DMS114 treated with DMSO at 0.1 percent for 48 hours (cell line): ENCODE measurements at regions not wholly inside any gene's neighbourhood (a gene's known extent, or its start where the extent isn't known, plus 50 kb on each side); places are given as distances from the start of the nearest gene placed in this dataset.

Source experiments
- DNase-seq: peaks from one replicate; lab custom pipeline; 2025; ENCODE audit not compliant: unreplicated experiment; lab: John Stamatoyannopoulos, UW

DNA sequence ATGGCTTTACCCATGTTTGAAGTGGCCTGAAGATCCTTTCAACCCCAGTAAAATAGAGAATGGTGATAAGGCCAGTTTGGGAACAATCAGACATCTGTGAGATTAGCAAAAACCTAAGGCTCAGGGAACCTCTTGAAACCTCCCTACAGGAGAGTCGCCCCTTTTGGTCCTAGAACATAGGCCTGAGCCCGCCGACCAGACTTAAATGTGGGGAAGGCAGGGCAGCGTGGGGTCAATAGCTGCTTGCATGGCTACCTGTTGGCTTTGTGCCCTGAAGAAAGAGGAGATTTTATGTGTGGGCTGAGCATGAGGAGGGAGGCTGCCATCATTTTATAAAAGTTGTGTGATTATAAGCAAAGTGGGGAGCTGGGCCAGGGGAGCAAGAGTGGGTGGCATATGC is 97.6 kb upstream of the TBX20 start:
- DNase-seq: no peak

DNA sequence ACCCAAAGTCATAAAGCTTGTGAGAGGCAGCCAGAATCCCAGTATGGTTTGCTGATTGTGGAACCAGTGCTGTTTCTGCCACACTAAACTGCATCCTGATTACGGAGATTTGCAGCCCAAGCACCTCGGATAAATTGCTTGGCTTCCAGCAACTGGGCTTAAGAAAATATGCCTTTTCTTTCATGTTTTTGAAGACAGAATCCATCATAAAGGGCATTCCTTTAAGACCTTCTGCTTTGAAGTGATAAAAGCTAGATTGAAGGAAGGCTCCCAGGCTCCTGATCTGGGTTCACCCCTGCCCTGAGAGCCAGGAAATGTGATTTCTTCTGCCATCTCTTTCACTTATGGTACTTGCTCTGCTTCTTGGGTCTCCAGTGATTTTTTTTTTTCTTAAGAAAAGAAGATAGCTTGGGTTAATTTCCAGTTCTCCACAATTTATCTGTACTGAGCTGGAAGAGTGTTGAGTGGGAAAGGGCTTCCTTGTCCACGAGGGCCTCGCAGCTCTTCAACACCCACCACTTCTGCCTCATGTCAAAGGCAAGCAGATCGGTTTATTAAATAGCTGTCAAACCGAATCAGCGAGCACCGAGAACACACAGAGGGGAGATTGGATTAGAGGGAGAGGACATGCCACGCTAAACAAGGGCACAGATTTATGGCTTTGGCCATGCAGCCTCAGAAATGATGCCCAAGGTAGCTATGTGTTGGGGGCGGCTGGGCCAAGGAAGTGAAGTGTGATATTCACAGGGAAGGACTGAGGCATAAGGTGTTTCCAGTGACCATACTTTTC is 94.9 kb upstream of the TBX20 start:
- DNase-seq: no peak

DNA sequence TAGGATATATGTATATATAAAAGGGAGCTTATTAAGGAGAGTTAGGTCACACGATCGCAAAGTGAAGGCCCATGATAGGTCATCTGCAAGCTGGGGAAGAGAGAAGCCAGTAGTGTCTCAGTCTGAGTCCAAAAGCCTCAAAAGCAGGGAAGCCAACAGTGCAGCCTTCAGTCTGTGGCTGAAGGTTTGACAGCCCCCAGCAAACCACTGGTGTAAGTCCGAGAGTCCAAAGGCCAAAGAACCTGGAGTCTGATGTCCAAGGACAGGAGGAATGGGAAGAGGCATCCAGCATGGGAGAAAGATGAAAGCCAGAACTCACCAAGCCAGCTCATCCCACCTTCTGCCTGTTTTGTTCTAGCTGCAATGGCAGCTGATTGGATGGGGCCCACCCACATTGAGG is 88.9 kb upstream of the TBX20 start:
- no peak for DNase-seq

DNA sequence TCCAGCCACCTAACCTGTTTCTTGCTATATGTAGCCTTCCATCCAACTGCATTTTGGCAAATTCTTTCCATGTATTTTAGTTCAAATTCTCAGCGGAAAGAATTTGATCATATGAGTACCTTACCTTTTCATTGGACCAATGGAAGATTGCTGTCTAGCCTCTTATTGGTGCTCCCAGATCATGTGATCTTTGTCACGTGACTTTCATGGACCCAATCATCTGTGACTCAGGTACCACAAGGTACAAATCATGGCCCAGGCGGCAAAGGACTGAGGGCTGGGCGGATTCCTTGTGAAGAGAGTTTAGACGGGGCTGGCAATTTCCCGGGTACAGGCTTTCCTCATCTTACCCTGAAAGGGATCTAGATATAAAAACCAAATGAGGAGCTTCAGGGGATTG is 85.9 kb upstream of the TBX20 start:
- no peak for DNase-seq

DNA sequence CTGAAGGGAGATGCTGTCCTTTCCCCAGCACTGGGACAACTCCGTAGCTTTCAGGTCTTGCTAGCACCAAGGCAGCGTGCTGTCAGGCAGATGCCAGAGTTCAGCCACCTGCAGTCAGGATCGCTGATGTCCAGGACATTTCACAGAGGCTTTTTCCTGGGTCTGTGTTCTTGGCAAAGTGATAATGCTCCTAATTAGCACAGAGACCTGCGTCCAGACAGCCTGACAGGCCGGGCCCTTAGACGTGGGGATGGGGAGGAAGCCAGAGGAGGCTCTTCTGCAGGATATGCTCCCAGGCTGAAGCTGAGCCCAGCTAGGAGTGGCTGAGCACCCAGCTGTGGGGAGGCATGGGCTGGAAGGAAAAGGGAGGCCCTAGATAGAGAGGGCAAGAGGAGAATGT is 82.5 kb upstream of the TBX20 start:
- no peak for DNase-seq

DNA sequence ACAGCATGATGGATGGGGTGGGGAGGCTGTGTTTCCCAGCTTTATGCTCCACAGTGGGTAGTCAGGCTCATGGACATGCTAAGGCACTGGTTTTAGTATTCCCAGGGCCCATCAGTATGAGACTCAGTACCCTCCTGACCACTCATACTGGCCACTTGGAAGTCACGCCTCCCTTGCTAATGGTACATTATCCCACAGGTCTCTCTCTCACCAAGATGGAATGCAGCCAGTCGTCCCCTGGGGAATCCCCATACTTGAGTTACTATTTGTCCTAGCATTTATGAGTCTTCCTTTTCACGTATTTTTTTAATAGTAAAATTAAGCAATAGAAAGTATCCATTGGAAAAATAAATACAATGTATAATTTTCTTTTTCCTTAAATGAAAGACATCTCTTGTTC is 80.6 kb upstream of the TBX20 start:
- DNase-seq: no peak

DNA sequence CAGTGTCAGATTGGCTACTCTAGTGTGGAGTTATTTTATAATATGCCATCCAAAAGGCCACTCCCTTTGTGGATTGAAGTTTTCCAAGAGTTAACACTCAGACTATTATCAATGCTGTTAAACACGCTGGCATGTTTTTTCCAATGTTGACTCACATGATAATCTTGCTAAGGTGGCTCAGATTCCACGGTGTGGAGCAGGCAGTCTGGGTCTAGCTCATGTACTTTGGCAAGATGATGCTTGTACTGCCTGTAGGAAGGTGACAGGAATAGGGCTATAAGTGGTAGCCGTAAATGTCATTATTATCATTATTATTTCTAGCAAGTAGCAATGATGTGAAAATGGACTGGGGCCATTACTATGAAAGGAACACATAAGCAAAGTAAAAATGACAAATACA is 79.4 kb upstream of the TBX20 start:
- no peak for DNase-seq

DNA sequence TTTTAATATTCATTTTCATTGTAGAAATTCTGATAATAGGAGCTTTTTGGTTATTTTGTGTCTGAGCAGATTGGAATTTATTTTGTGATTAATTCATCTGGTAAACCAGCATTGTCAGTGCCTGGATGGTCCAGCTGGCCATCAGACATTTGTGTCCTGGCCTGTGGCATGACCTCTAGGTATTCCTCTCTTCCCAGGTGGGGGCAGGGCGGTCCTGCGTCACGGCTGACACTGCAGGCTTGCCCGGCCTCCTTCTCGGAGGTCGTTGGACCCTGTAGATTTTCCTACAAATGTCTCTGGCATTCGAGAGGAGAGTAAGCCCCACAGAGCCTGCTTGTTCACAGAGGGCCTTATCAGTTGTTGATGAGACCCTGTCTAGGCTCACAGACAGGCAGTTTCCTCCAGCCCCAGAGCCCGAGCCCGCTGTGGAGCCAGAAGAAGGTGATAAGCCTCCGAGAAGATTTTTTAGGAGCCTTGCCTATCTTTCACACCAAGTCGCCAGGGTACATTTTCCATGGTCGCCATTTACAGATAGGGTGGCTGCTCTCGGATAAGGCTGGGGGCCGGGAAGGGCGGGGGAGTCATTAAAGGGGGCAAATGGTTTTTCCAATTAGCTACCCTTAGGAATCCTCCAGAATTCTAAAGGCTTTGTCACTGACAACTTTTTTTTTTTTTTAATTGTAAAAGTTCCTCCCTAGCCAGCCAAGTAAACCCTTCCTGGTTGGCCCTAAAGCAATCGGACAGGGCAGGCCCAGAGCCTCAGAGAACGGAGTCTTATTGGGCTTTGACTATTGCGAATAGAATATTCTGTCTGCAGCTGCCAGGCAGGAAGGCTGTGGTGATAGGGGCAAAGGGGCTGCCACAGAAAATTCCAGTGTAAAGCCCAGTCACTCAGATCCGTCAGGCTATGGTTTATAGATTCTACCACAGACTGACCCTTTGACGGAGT is 78.1 kb upstream of the TBX20 start:
- no peak for DNase-seq

DNA sequence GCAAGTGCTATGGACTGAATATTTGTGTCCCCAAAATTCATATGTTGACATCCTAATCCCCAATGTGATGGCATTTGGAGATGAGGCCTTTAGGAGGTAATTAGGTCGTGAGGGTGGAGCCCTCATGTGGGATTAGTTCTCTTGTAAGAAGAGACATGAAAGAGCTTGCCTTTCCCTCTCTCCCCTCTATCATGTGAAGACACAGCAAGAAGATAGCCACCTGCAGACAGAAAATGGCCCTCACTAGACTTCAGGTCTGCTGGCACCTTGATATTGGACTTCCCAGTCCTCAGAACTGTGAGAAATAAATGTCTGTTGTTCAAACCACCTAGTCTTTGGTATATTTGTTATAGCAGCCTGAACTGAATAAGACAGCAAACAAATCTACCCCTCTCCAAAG is 75.1 kb upstream of the TBX20 start:
- no peak for DNase-seq

DNA sequence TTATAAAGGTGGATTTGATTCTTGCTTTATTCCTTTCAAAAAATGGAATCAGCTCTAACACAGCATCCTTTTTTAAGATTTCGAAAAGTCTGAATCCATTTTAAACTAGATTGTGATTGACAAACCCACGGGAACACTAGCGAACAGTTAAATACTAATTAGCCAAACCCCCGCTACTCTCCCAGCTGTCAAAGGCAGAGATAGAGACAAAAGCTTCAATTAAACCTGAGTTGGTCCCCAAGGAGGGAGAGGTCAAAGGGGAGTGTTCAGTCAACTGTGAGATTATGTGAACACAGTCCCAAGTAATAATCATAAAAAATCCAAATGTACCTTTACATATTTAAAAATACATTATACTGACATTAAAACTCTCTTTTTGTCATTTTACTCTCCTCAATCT is 65.7 kb upstream of the TBX20 start:
- DNase-seq: no peak

DNA sequence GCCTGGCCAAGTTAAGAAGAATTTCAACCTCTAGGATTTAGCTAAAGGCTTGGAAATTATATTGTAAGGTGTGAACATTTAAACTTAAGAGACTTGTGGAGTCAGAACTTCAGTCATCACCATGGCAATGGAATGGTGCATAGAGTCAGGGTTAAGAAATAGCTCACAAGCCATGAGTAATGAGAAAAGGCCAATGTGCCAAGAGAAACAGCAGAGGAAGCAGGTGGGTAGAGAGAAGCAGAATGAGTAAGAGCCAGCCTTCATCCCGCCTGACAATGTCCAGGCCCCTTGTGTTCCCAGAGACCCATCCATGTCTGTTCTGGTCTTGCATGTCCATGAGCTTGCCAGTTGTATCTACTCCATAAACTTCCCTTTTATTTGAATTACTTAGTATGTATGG is 62.6 kb upstream of the TBX20 start:
- no peak for DNase-seq

DNA sequence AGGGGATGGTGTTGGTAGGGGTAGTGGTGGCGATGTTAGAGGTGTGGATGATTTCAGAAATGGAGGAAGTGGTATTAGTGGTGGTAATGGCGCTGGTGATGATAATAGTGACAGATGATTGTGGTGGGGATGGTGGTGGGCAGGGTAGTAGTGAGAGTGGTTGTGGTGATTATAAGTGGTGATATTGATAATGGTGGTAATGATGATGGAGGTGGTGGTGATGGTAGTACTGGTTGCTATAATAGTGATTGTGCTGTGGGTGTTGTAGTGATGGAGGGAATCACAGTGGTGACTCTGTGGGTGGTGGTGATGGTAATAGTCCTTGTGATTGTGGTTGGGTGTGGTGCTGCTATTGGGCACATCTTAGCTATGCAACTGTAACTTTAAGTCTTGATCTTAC is 61.6 kb upstream of the TBX20 start:
- DNase-seq: no peak

DNA sequence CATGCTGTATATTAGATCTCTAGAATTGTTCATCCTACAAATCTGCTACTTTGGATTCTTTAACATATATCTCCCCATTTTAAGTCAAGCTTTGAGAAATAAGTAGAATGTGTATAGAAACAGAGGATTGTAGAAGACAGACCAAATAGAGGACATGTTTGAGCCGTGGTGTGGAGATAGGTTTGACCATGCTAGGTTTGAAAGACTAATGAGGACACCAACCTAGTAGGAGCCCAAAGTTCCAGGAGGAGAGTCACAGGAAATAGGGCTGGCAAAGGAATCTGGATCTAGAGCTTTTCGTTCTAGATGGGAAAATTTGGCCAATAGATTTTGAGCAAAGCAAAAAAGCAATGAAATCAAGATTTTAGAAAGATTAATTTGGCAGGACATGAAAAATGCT is 60.5 kb upstream of the TBX20 start:
- DNase-seq: no peak

DNA sequence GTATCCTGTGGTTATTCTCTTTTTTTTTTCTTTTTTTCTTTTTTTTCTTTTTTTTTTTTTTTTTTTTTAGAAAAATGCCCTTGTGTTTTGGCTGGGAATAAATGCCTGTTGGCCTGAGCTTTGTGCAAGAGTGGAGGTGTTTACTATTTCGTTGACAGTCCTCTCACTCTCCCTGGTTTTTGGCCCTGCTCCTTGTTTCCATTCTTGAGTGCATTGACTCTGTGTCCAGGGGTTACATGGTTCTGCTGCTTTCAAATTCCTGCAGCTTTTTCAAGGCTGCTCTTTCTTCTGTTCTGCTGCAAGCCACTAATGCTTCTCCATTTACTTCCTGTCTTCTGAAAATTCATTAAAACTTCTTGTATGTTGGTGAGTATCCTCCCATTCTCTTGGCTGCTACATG is 59.7 kb upstream of the TBX20 start:
- DNase-seq: no peak
